HepG2 (cell line): ENCODE measurements at regions not wholly inside any gene's neighbourhood (a gene's known extent, or its start where the extent isn't known, plus 50 kb on each side); places are given as distances from the start of the nearest gene placed in this dataset.

ENCODE experiments used
- CCDC6 ChIP-seq: sonication (generic); formaldehyde crosslinking; IDR thresholded peaks from 2 replicates; pipeline ENCODE4 v1.8.1; 2022; ENCODE audit warnings: mild to moderate bottlenecking, missing genetic modification reagents, moderate library complexity
- EZH2 ChIP-seq: conservative IDR thresholded peaks from 2 replicates; pipeline ENCODE4 v1.6.1; 2012; ENCODE audit warnings: mild to moderate bottlenecking, low read depth, low read length, moderate library complexity
- POLR2A ChIP-seq, 2 experiments: IDR thresholded peaks; 2 replicates each; pipeline ENCODE4 v1.6.1; 2011; ENCODE audit warnings: low read depth in 2 of 2, low read length in 2 of 2, mild to moderate bottlenecking in 1 of 2, moderate library complexity in 1 of 2; ENCODE audit not compliant: insufficient read depth in 1 of 2
- TP53 ChIP-seq: sonication (generic); formaldehyde crosslinking; conservative IDR thresholded peaks from 2 replicates; pipeline ENCODE4 v1.4.0; 2020; ENCODE audit warnings: missing genetic modification reagents
- ZNF615 ChIP-seq: sonication (generic); formaldehyde crosslinking; IDR thresholded peaks from 2 replicates; pipeline ENCODE4 v1.5.0; 2020; ENCODE audit warnings: mild to moderate bottlenecking, missing genetic modification reagents, borderline replicate concordance
- ZNF768 ChIP-seq: sonication (generic); formaldehyde crosslinking; IDR thresholded peaks from 2 replicates; pipeline ENCODE4 v1.4.0; 2020; ENCODE audit warnings: missing genetic modification reagents
- TF ChIP-seq, protein P1 (sequence below): sonication (generic); formaldehyde crosslinking; IDR thresholded peaks from 2 replicates; pipeline ENCODE4 v1.5.0; 2020; ENCODE audit warnings: mild to moderate bottlenecking, missing genetic modification reagents, moderate library complexity
- TF ChIP-seq, protein P2 (sequence below): sonication (generic); formaldehyde crosslinking; IDR thresholded peaks from 2 replicates; pipeline ENCODE4 v1.5.1; 2020; ENCODE audit warnings: missing genetic modification reagents, mild to moderate bottlenecking, borderline replicate concordance
- TF ChIP-seq, protein P3 (sequence below): IDR thresholded peaks from 2 replicates; pipeline ENCODE4 v1.6.1; 2018; ENCODE audit warnings: missing genetic modification reagents, mild to moderate bottlenecking, missing compliant biosample characterization
- TF ChIP-seq, protein P4 (sequence below), 2 experiments: IDR thresholded peaks; 2 replicates each; pipeline ENCODE4 v1.6.1; 2011 to 2012; ENCODE audit warnings: low read length in 2 of 2, borderline replicate concordance in 1 of 2, low read depth in 1 of 2, mild to moderate bottlenecking in 1 of 2, moderate library complexity in 1 of 2

DNA sequence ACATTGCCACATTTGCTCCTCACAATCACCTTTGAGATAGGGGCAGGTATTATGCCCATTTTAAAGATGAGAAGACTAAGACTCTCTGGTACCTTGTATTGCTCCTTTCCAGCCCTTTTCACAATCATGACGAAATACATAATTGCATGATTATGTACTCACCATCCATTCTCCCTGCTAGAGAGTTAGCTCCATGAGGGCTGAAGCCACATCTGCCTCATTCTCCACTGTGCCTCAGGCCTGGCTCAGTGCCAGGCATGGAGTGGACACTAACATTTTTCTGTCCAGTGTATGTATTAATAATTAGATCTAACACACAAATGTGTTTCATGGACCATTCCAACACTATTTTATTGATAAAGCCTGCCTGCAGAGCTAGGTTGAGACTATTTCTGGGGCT lies 191.4 kb downstream of the MINAR1 start:
- no peak for TF ChIP-seq ZNF768 (CRISPR knock-in tag)
- no peak for TF ChIP-seq ZNF615
- no peak for TF ChIP-seq CCDC6 (CRISPR knock-in tag)
- no peak for TF ChIP-seq TP53 (CRISPR knock-in tag)
- no peak for TF ChIP-seq POLR2A (IDR thresholded peaks at IDR 0.05; ENCODE audit: insufficient read depth in 1 of 2, low read depth in 2 of 2, low read length in 2 of 2)
- TF ChIP-seq EZH2 = no peak
- TF ChIP-seq, protein P1, sequence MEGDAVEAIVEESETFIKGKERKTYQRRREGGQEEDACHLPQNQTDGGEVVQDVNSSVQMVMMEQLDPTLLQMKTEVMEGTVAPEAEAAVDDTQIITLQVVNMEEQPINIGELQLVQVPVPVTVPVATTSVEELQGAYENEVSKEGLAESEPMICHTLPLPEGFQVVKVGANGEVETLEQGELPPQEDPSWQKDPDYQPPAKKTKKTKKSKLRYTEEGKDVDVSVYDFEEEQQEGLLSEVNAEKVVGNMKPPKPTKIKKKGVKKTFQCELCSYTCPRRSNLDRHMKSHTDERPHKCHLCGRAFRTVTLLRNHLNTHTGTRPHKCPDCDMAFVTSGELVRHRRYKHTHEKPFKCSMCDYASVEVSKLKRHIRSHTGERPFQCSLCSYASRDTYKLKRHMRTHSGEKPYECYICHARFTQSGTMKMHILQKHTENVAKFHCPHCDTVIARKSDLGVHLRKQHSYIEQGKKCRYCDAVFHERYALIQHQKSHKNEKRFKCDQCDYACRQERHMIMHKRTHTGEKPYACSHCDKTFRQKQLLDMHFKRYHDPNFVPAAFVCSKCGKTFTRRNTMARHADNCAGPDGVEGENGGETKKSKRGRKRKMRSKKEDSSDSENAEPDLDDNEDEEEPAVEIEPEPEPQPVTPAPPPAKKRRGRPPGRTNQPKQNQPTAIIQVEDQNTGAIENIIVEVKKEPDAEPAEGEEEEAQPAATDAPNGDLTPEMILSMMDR = no peak
- TF ChIP-seq, protein P2, sequence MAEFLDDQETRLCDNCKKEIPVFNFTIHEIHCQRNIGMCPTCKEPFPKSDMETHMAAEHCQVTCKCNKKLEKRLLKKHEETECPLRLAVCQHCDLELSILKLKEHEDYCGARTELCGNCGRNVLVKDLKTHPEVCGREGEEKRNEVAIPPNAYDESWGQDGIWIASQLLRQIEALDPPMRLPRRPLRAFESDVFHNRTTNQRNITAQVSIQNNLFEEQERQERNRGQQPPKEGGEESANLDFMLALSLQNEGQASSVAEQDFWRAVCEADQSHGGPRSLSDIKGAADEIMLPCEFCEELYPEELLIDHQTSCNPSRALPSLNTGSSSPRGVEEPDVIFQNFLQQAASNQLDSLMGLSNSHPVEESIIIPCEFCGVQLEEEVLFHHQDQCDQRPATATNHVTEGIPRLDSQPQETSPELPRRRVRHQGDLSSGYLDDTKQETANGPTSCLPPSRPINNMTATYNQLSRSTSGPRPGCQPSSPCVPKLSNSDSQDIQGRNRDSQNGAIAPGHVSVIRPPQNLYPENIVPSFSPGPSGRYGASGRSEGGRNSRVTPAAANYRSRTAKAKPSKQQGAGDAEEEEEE (CRISPR knock-in tag) = no peak
- TF ChIP-seq, protein P3, sequence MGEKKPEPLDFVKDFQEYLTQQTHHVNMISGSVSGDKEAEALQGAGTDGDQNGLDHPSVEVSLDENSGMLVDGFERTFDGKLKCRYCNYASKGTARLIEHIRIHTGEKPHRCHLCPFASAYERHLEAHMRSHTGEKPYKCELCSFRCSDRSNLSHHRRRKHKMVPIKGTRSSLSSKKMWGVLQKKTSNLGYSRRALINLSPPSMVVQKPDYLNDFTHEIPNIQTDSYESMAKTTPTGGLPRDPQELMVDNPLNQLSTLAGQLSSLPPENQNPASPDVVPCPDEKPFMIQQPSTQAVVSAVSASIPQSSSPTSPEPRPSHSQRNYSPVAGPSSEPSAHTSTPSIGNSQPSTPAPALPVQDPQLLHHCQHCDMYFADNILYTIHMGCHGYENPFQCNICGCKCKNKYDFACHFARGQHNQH = no peak
- TF ChIP-seq, protein P4, sequence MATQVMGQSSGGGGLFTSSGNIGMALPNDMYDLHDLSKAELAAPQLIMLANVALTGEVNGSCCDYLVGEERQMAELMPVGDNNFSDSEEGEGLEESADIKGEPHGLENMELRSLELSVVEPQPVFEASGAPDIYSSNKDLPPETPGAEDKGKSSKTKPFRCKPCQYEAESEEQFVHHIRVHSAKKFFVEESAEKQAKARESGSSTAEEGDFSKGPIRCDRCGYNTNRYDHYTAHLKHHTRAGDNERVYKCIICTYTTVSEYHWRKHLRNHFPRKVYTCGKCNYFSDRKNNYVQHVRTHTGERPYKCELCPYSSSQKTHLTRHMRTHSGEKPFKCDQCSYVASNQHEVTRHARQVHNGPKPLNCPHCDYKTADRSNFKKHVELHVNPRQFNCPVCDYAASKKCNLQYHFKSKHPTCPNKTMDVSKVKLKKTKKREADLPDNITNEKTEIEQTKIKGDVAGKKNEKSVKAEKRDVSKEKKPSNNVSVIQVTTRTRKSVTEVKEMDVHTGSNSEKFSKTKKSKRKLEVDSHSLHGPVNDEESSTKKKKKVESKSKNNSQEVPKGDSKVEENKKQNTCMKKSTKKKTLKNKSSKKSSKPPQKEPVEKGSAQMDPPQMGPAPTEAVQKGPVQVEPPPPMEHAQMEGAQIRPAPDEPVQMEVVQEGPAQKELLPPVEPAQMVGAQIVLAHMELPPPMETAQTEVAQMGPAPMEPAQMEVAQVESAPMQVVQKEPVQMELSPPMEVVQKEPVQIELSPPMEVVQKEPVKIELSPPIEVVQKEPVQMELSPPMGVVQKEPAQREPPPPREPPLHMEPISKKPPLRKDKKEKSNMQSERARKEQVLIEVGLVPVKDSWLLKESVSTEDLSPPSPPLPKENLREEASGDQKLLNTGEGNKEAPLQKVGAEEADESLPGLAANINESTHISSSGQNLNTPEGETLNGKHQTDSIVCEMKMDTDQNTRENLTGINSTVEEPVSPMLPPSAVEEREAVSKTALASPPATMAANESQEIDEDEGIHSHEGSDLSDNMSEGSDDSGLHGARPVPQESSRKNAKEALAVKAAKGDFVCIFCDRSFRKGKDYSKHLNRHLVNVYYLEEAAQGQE (IDR thresholded peaks at IDR 0.05; ENCODE audit: borderline replicate concordance in 1 of 2, low read depth in 1 of 2, low read length in 2 of 2) = no peak
